GDM1 (cell line): ENCODE measurements at regions not wholly inside any gene's neighbourhood (a gene's known extent, or its start where the extent isn't known, plus 50 kb on each side); places are given as distances from the start of the nearest gene placed in this dataset.
"Not testable (repeated sequence)": the region's sequence is repeated elsewhere in the genome, so short reads cannot be mapped to it uniquely, and the experiment has no call there.

Experiments used
- DNase-seq: peaks from one replicate; lab custom pipeline; 2025; lab: John Stamatoyannopoulos, UW

DNA sequence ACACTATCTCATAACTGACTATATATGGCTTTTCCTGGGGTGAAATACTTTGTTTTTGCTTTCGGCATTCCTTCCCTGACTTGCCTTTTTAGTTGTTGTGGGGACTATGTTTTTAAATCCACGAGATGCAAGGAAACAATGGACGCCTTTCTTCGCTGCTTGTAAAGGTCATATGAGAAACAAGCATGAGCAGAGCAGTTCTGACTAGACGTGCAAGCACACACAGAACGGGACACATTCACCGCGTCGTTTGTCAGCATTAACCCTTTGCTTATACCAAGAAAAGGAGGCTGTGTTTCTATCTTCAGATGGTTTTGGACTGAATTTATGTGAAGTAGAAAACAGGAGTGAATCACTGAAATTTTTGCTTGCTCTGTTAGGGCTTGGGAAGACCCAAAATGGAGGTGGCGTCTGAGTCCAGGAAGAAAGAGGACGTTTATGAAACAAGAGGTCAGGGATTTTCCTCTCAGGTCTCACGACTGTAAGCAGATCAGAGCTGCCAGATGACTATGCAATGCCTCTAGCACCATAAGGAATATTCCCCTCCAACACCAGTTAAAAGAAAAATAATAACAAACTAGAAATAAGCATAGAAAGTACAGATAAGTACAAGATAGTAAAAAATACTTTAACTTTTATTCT lies 358.9 kb downstream of the DLEU7 start:
- DNase-seq = no peak

DNA sequence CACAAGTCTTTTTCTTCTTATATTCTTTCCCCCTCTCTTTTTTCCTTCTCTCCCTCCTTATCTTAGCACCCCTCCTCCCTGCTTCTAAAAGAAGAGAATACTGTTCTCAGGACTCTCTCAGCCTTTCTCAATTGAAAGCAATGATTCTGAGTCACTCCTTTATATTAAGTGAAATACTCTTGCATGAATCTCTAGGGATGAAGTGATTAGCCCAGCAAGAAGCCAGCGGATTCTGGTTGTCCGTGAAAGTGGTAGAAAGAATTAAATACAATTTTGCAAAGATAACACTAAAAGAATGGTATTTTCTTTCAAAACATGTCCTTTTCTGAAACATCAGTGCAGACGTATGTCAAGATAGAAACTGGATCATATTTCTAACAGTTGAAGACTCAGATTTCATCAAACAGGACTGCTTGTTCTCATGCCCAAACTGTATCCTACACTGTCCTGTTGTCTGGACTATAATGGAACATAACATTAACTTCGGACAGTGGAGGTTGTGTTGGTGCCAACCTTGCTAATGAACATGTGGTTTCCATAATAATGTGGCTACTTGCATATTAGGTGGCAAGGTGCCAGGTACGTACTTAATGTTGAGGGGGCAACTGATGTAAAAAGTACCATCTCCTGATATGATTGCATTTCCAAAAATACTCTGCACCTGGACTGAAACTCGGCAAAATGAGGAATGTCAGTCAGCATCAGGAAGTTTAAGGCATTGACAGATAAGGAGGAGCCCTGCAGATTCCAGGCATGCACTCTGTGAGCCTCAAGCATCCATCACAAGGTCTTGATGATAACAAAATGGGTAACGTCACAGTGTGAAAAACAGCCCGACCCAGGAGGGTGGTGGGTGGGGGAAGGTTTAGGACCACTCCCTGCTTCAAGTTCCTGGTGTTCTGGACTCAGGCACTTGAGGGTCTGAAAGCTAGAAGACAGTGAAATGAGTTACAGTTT lies 357.2 kb downstream of the DLEU7 start:
- DNase-seq = no peak

DNA sequence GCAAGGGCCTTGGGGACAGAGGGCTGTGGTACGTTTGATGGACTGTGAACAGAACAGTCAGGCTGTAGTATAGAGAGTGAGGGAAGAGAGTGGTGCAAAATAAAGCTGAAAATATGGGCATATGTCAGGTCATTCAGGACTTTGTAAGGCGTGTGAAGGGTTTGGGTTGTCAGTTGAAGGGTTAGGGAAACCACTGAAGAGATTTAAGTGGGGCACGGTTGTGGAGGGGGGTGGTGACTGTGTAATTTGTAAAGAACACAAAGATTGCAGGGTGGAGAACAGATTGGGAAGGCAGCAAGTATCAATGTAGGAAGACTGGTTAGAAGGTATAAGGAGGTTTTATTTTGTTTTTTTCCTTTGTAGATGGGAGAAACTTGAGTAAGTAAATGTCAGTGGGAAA lies 349.8 kb downstream of the DLEU7 start:
- DNase-seq = no peak

DNA sequence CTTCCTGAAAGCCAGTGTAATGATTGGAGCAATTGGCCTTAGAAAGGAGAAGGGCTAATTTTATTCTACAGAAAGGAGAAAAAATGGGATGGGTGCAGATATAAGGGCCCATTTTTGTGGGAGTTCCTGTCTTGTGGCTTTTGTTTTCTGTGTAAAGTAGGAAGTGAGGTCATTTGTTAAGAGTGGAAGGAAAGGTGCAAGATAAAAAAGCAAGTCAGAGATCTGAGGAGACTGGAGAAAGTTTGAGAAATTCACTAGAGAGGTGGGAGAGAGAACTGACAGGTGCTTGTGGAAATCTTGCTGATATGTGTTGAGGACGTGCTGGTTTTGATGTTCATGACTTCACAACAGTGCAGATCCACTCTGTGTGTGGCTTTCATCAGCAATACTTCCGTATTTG lies 349.4 kb downstream of the DLEU7 start:
- no peak for DNase-seq

DNA sequence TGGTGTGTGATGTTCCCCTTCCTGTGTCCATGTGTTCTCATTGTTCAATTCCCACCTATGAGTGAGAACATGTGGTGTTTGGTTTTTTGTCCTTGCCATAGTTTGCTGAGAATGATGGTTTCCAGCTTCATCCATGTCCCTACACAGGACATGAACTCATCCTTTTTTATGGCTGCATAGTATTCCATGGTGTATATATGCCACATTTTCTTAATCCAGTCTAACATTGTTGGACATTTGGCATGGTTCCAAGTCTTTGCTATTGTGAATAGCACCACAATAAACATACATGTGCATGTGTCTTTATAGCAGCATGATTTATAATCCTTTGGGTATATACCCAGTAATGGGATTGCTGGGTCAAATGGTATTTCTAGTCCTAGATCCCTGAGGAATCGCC lies 340.3 kb downstream of the DLEU7 start:
- not testable (repeated sequence) for DNase-seq

DNA sequence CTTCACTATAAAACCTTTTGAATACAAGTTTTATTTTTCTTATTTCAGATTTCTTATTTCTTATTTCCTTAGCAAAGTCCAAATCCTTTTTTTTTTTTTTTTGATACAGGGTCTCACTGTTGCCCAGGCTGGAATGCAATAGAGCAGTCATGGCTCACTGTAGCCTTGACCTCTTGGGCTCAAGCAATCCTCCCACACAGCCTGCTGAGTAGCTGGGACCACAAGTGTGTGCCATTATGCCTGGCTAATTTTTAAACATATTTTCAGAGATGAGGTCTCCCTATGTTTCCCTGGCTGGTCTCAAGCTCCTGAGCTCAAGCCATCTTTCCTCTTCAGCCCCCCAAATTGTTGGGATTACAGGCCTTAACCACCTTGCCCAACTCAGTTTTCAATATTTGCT lies 334.3 kb downstream of the DLEU7 start:
- no peak for DNase-seq

DNA sequence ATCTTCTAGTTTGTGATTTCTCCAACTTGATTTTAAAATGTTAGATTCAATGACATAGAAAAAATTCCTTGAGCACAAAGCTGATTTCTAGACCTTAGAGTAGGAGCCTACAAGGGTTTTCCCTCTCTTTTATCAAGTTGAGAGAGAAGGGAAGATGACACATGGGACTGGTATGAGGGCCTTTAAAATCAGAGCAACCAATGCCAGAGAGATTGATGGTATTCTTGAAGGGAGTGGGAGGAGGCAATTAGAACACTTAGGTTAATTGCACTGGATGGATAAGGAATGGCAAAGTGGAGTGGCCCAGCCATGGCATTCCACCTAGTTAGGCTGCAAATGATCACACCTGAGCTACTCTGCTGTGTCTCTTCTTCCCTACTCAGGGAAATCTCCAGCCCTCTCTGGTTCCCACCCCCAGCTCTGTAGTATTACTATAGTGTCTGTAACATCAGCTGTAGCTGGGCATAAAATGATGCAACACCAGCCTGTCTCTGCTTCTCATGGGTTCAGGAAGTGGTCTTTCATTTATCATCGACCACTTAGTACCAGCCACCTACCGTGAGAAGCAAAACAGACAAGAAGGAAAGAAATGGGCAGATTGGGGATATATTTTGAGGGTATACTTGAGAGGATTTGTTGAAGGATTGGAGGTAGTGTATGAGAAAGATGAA lies 333.6 kb downstream of the DLEU7 start:
- DNase-seq = no peak

DNA sequence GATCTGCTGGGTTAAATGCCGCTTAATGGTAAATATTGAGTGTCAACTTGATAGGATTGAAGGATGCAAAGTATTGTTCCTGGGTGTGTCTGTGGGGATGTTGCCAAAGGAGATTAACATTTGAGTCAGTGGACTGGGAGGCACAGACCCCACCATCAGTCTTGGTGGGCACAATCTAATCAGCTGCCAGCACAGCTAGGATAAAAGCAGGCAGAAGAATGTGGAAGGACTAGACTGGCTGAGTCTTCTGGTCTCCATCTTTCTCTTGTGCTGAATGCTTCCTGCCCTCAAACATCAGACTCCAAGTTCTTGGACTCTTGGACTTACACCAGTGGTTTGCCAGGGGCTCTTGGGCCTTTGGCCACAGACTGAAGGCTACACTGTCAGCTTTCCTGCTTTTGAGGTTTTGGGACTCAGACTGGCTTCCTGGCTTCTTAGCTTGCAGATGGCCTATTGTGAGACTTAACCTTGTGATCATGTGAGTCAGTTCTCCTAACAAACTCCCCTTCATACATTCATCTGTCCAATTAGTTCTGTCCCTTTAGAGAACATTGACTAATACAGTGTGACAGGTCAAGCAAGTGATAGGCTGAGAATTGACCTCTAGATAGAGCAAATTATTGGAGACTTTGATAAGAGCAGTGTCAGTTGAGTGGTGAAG lies 332.5 kb downstream of the DLEU7 start:
- not testable (repeated sequence) for DNase-seq

DNA sequence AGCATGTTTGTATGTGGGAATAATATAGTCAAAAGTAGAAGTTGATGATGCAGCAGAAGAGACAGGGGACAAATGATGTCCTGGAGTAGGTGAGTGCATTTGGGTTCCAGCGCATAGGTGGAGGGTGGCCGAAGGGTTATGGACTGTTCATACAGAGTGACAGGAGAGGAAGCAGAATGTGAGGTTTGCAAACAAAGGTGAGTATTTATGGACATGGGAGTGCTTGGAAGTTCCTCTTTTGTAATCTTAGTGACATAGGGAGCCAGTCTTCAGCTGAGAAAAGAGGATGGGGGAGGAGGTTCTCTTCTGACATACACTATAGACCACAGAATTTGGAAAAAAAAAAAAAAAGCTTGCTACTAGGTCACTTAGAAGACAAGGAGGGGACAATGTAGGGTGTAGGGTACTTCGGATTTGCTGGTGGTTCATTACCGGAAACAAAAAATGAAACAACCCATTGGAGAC lies 331.6 kb downstream of the DLEU7 start:
- DNase-seq = peak; percentile 80

DNA sequence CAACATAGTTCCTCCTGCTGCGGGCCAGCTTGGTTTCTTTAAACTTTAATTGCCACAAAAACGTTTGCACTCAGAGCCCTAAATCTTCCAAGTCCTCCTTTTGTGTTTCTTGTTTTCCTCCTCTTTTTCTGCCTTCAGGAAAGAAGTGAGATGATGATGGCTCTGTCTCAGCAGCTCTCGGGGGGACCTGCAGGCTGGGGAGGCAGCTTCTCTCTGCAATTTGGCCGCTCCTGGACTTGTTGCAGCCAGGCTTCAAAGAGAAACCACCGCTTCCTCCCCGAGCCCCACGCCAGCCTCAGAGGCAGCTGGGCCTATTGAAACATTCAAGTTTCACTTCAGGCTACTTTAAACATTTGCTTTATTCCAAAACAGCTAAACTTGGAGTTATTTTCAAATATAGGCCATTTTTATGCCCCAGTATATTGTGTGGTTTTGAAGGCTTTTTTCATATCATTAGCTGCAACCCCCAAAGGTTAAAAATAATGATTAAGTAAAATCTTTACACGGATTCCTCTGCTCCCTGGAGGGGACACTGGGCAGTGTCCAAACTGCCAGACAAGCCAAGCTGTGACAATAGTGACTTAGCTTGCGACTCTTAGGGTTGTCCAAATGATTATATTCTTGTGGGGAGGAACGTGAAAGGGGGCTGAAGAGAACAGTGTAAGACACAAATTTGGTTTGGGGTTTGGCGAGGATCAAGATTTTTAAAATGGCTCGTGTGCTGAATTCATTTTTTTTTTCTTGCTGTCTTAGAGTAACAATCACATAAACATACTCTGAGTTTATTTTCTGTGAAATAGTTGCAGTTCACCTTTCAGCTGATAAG lies 330.8 kb downstream of the DLEU7 start:
- DNase-seq = peak; percentile 79

DNA sequence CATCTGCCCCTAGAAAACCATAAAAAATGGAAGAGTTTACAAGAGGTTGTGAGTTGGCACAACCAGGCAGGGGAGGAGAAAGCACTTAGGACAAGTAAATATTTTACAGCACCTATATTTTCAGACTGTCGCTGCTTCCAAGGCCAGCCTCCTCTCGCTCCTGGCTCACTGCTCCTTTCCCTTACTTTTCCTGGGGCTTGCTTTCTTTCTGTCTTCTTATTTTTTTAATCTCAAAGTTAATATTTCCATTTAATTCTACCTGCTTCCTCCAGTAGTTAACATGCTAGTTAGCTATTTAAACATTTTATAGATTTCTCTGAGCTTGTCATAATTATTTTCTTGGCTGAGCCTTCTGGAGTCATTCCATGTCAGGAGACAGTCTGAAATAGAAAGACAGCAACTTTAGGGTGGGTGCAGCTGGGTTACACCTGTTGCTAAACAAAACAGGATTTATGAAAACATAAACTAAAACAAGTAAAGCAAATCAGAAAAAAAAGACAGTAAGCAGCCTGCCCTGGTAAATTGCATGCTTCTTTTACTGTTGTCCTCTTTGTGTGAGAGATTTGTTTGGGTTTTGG lies 330.1 kb downstream of the DLEU7 start:
- DNase-seq = no peak

DNA sequence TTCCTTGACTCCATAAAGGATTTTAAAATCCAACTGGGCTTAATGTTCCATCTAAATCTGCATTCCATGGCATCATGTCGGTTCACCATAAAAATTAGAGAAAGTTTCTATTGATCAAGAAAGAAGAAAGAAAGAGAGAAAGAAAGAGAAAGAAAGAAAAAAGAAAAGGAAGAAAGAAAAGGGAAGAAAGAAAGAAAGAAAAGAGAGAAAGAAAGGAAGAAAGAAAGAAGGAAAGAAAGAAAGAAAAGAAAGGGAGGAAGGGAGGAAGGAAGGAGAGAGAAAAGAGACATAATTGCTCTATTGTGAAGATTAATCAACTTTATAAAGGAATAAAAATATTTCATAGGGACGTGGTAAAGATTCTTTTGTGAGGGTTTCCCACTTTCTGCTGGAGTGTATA lies 329.2 kb downstream of the DLEU7 start:
- DNase-seq = no peak

DNA sequence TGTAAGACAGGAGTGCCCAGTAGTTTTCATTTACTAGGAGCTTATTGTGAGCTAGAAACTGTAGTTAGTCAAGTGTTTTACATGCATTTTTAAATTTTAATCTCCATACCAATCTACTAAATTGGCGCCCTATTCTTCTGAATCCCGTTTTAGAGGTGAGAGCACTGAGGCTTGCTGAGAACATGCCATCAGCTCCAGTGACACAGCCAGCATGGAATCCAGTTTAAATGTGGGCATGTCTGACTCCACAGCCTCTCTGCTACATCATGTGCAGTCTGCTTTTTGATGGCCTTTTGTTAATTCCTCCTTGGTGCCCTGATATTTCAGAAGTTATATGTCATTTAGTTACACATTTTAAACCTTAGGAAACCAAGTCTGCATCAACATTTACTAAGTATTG lies 325.4 kb downstream of the DLEU7 start:
- DNase-seq = no peak

DNA sequence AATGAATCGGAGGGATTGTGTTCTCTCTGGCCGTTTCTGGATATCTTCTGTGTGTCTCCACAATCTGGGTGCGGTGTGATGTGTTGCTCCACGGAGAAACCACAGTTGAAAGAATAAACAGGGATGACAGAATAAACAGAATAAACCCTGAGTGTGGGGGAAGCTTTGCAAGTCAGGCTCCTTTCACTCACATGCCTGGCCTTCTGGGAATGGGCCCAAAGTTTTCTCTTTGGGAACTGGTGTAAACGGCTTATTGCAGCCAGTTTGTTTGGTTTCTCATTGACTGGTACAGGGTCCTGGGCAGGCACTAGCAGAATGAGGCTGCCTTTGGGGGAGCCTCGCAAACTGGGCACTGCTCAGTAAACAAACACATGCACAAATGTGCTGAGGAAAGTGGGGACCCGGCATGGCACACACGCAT lies 324.7 kb downstream of the DLEU7 start:
- DNase-seq = no peak

DNA sequence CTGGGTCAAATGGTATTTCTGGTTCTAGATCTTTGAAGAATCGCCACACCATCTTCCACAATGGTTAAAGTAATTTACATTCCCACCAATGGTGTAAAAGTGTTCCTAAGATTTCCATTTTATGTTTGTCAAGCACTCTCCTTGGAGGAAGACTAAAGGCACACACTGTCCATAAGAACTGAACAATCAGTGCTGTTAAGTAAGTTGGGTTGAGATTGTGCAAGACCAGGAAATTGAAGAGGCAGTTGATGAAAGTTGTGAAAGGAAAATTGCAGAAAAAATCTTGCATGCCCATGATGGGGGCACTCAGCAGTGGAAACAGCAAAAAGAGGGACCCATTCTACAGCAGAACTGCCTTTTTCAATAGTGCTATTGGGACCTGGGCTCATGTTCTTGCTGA lies 323.6 kb downstream of the DLEU7 start:
- no peak for DNase-seq

DNA sequence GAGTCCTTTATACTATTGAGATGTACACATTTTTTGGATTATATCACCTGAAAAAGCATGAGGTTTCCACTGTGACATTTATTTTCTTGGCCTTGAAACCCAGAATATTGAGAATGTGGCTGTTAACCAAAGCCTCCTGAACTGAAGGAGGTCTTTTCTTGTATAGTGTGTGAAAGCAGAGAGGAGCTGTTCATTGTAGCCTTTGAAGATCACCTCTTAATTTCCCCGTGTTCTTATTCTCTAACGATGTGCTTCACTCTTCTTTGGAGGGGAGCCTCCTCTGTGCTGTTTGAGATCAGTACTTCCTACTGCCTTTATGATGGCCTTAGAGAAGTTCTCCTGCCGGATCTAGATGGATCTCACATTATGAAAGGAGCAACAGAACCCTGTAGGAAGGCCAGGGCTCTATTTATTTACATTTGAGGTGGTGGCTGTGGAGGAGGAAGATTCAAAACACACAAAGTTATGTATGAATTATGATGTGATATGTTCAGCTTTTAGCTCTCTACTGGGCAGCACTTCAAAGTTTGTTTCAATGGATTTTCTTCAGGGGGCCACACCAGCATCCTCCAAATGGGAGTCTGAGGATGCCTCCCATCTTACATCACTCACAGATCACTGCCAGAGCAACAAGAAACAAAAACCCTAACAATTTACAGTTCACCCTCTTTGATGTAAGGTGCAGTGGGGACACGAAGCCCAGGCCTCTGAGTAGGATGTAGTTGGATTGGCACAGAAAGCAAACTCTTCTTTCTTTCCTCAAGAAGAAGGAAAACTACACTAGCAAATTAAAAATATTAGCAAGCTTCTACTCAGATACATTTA lies 322.3 kb downstream of the DLEU7 start:
- DNase-seq = no peak

DNA sequence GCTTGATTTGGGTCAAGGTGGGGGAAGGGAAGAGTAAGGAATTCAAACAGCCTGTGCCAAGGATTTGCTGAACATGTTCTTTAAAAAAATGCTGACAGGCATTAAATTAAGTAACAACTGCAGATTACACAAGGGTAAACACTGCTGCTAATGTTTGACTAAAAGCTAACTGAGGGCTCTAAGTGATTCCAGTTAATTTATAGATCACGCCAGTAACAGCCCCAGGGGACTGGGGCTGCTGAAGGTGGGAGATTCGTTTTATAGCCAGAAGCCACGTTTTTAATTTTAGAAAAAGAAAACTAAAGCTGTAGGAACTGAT lies 321.7 kb downstream of the DLEU7 start:
- DNase-seq = no peak

DNA sequence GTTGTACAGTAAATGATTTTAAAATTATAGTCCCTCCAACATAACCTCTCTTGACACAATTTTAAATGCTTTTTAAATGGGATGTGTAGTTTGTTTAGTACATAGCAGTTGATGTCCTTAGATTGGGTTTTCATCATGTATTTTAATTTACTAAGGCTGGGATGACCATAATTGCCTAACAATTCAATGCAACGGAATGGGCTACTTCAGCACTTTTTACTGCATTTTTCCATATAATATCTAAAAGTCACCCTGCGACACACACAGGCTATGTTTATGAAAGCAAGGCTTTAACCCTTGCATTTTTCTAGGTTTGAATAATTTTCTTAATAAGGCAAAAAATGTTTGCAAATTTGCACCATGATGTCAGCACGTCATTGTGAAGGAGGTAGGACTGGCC lies 321.0 kb downstream of the DLEU7 start:
- DNase-seq = no peak

DNA sequence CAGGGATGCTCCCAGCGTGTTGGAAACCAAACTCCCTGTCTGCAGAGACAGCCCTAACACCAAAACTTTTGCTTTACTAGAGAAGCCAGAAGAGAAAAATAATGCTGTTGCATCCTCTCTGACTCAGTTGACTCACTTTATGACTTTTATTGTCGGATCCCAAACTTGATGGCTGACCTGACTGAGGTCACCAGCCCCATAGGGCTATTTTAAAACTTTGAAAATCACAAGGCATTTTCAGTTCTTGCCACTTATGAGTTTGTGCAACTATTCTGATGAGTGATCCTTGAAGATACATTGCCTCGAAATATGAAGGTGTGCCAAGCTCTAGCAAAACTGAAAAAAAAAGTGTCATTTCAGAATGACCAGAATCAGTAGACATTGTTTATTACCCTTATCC lies 320.2 kb downstream of the DLEU7 start:
- no peak for DNase-seq

DNA sequence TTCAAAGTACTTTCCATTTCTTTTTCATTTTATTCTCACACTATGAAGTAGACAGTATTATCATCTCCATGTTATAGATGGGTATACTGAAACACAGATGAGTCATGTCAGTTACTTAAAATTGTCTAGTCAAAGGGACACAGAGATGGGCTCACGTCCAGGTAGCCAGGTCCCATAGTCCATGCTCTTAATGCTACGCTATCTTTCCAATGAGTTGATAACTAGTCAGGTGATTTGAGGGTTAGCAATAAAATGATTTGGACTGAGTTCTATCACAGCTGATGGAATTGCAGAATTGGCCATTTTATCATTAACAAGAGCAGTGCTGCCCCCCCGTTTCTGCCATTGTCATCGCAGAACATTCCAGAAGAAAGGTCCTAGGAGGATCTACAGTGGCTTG lies 318.9 kb downstream of the DLEU7 start:
- no peak for DNase-seq
